ENCODE measurements at regions not wholly inside any gene's neighbourhood (a gene's known extent, or its start where the extent isn't known, plus 50 kb on each side); places are given as distances from the start of the nearest gene placed in this dataset.
A peak's percentile ranks its signal among the peaks of the same experiment; 100 is the strongest.

DNA sequence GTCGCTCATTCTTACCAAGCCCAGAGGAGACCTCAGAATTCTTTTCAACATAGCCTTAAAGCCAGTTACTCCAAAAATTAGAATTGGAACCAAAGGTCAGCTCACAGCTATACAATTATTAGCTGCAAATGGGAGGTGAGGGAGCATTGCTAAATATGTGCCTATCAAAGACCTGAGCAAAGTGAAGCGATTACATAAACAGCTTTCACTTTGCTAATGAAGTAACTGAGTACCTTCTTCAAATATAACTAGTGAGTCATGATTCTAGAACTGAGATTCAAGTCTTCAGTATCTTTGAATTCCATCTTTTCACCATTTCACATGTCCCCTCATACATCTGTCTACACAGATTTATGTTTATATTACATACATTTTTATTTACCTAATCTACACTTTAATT, 122.6 kb downstream of the P2RY1 start:
- DNase-seq (ENCODE audit: low read depth), result no peak

DNA sequence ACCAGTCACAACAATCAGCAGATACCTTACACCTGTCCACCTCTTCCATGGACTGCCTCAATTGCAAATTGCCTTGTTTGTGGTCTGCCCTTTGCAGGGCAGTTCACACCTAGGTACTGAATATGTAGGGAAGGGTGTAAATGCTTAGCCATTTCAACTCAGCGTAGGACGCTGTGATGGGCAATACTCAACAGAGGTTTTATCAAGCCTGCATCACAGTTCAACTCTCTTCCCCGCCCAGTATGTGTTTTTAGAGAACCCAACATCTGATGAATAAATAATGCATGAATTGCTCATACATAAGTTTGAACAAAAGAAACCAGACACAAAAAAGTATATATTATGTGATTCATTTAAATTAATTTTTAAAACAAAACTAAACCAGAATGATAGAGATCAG, 124.4 kb downstream of the P2RY1 start:
- DNase-seq (ENCODE audit: low read depth), result no peak

DNA sequence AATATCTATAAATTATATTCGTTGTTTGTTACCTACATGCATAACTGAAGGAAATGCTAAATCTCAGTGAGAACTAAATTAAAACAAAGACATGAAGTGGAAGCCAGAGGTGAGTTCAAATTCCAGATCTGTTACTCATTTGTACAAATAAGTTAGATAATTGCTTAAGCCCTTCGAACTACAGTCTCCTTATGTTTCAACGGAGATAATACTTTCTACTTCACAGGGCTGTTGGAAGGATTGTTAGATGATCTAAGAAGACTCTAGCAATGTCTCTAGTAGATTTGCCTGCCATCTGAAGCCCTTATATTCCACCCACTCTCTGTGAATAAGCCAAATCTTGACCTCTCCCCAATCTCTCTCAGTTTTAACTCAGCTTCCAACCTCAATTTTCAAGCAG, 125.8 kb downstream of the P2RY1 start:
- no peak for DNase-seq (ENCODE audit: low read depth)

DNA sequence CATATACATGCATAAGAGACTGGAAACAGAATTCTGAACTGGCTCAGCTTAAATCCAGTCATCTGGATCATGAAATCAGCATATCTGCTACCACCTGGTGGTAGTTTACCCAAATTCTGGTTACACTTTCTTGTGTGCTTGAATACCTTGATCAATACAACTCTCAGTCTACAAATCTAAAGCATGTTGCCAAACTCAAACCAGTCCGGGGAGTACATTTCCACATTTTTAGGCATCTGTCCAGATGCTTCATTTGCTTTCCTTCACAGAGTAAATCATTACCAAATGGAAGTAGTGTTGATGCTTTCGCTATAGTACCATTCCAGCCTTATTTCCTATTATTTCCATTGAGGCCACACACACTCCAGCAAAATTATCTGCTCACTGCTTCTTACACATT, 126.4 kb downstream of the P2RY1 start:
- peak; percentile 2 for DNase-seq (ENCODE audit: low read depth)

DNA sequence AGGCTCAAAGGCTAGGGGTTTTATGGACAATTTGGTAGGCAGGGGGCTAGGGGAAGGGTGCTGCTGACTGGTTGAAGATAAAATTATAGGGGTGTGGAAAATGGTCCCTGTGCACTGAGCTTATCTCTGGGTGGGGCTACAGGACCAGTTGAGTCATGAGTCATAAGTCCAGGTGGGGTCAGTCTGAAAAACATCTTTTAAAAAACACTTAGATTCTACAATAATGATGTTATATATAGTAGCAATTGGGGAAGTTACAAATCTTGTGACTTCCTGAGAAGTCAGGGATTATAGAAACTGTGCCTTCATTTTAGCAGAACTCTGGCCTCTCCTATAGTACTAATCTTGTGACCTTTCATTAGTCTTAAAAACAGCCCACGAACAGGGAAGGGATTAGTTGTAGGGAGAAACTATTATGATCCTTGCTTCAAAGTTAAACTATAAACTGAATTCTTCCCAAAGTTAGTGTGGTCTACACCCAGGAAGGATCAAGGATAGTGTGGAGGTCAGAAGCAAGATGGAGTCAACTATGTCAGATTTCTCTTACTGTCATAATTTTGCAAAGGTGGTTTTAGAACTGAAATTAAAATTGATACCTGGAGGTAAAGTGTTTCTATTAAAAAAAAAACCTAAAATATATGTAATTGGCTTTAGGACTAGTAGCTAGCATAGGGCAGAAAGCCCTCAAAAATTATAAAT, 130.1 kb downstream of the P2RY1 start:
- DNase-seq (ENCODE audit: low read depth), result no peak

DNA sequence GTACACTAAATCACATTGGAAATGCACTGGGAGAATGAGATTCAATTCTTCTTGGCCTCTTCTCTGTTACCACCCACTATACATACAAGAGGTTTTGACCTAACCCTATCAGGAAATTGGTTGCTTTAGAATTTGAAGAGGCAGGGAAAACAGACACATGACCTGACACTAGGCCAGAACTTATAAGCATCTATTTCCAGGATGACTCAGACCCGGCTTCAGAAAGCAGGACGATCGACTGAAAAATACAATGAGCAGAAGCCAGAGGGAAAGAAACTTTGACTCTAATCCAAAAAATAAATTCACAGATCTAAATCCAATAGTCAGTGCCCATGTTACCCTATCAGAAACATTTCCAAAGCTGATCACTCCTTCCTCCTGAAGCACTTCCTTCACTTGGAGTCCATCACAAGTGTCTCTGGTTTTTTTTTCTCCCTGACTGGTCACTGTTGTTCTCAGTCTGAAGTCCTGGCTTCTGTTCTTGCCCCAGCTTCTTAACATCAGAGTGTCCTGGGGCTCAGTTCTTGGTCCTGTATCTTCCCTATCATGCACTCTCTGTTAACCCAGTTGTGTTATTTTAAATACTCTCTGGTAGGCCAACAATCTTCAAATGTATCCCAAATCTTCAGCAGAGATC, 133.6 kb downstream of the P2RY1 start:
- no peak for DNase-seq (ENCODE audit: low read depth)

DNA sequence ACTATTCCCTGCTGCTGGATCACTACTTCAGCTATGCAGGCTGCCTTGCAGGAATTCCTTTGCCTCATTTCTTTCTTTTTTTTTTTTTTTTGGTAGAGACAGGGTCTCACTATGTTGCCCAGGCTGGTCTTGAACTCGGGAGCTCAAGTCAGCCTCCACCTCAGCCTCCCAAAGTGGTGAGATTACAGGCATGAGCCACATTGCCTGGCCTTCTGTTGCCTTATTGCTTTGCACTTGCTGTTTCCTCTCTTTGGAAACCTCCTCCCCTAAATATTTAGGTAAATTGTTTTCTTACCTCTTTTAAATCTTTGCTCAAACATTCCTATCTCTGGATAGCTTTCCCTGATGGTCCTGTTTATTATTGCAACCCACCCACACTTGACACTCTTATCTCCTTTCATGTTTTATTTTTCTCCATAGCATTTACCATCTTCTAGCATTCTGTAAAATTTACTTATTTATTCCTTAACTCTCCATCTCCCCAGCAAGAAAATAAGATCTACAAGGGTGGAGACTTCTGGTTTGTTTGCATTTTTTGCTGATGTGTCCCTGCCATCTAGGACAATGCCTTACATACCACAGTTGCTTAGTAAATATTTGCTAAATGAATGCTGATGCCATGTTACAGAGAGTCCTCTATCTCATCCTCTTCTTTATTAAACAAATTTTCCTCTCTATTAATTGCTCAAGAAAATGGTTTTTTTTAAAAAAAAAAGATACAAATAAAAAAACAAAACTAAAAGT, 134.8 kb downstream of the P2RY1 start:
- DNase-seq (ENCODE audit: low read depth), result peak; percentile 6

DNA sequence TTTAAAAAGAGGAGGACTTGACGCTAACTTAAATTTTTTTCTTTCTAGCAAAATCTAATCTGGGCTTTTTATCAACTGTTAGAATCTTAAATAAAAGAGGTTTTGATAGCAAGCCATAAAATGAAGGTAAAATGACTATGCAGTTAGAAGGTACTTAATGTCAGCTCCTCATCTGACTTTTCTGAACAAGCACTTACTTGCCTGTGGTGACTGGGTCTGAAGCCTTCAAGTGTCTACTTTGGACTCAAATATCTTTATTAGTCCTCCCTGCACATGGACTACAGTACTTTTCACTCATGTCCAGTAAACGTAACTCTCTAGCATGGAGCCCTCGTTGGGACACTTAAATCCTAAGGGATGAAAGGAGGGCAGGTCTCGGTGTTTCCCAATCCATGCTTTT, 135.9 kb downstream of the P2RY1 start:
- DNase-seq (ENCODE audit: low read depth), result no peak

DNA sequence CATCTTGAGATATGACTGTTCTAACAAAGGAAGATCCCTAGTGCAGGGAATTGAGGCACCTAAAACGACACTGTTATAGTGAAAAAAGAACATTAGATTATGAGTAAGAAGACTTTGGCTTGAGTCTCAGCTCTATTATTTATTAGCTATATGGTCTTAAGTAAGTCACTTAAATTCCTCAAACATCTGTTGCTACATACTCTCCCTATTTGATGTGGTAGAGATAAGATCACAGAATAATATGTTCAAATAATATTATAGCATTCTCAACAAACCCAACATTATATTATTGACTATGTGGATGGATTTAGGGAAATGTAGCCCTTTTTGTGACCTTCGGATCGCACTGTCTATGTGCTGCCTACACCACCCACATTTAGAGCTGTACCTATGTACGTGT, 136.9 kb downstream of the P2RY1 start:
- DNase-seq (ENCODE audit: low read depth), result no peak

DNA sequence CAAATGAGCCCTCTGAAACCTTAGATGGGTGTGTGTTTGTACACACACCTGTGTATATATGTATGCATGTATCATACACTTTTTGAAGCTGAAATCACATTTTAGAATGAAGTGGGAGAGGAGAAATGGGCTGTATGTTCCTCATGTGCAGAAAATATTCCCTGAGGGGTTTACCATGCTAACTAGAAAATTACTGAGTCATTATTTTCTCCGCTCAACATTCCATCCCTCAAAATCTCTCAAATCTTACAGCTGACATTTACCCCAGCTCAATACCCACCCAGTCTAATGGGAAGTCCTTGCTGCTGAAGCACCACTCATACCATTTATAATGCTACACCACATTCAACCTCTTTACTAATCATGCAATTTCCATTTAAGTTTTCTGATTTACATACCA, 138.6 kb downstream of the P2RY1 start:
- no peak for DNase-seq (ENCODE audit: low read depth)

DNA sequence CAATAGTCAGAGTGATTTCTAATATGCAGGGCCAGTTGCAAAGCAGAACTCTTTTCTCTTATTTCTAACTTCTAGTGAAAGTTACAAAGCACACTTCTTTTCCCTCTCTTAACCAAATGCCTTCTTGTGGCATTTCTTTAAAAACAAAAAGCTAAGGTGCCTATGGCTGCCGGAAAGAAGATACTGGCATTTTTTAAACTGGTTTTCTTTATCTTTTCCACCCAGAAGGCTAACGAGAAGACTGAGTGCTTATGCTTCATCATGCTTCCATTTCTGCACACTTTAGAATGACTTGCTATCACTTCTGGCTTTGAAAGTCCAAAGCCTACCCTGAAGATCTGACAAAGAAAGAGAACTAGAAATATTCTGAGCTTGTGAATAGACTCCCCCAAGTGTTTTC, 141.3 kb downstream of the P2RY1 start:
- no peak for DNase-seq (ENCODE audit: low read depth)

DNA sequence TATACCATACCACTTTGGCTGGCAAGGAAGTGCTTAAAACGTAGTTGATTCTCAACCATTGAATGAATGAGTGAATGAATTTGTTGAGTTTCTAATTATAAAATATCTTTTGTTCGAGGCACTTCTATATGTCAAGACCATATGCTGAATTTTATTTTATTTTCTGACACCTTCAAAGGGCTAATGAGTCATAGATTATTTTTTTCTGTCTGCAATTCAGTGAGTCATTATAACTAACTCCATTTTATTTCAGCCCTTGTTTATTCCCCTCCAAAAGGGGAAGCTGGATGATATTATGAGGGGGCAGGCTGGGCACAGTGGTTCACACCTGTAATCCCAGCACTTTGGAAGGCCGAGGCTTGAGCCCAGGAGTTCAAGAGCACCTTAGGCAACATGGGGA, 142.4 kb downstream of the P2RY1 start:
- no peak for DNase-seq (ENCODE audit: low read depth)

DNA sequence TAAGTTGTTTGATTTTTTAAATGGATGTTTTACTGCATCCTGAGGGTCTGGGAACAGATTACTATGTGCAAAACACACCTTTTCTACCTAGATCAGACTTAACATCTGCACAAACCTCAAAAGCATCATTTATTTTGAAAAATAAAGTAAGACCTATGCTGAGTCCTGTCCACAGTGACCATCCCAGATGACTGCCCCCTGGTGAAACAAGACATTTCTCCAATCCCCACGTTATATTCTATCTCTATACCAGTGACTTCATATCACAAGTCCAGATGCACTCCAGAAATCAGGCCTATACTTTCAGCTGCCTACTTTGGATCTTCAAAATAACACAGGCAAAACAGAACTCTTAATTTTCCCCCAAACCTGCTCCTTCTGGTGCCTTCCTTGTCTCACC, 143.2 kb downstream of the P2RY1 start:
- no peak for DNase-seq (ENCODE audit: low read depth)

DNA sequence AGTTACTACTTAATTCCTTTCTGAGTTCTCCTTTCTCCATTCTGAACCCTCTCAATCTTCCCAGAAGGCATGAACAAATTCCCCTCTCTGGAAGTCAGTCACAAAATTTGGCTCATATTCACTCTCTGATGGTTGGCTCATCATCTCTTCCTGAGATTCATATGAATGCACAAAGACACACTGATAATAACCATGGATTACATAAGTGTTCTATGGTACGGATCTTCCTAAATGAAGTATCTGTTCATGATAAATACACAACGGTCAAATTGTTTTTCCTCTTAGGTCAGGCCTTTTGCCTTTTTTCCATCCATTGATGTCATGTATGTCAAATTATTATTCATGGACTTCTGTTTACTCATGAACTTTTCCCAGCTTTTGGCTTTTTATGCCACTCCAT, 162.6 kb downstream of the P2RY1 start:
- DNase-seq (ENCODE audit: low read depth), result no peak

DNA sequence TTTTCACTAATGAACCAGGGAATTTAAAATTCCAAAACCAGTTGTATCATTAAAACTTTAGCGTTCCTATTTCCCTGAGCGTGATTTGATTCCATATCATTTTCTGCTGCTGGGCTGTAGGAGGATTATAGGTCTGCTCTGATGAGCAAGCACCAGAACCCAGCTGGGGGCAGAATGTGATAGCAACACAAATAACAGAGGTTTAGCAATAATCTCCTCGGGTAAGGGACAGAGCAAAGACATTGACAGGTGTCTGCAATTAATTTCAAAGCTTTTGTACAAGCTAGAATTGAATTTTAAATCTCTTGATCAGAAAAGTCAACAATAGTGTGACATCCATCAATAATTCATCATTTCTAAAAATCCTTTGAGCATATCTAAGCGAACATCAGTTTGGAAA, 163.4 kb upstream of the RAP2B start:
- no peak for DNase-seq (ENCODE audit: low read depth)

DNA sequence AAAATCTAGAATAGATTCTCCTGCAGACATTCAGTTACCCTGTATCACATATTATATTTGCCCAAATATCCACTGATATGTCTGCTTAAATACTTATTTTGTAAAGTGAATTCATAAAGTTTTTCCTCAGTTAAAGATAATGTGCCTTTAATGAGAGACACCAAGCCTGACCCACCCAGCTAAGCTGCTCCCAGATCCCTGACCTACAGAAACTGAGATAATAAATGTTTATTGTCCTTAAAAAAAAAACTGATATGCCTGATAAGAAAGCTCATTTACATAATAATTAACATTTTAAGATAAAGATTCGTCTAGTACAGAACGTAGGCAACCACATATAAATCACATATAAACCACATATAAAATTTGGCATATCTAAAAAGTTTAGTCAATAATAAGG, 161.7 kb upstream of the RAP2B start:
- DNase-seq (ENCODE audit: low read depth), result no peak

DNA sequence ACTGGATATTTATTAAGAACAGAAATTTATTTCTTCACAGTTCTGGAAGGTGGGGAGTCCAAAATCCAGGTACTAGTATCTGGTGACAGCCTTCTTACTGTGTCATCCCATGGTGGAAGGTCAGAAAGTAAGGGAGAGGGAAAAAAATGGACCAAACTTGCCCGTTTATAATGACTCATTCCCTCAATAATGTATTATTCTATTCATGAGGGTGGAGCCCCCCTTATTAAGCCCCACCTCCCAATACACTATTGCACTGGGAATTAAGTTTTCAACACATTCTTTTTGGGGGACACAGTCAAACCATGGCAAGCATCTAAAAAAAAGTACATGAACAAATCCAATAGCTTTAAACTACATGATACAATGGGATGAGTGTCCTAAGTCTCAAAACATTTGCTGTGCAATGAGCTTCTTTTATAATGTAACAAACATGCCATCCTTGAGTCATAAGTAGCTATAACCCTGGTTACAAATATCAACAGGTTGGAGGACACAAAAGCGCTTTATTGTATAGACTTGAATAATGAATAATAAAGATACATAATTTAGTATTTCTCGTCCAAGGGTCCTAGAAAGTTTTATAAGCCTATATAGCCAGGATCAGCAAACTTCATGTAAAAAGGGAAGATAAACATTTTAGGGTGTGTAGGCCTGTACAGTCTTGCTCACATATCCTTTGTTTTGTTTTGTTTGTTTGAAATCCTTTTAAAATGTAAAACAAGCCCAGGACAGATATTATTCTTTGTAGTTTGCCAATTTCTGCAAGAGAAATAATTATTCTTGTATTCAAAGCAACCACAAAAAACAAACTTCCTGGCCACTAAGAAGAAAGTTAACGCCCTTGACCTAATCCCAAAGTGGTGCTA, 160.6 kb upstream of the RAP2B start:
- DNase-seq (ENCODE audit: low read depth), result no peak

DNA sequence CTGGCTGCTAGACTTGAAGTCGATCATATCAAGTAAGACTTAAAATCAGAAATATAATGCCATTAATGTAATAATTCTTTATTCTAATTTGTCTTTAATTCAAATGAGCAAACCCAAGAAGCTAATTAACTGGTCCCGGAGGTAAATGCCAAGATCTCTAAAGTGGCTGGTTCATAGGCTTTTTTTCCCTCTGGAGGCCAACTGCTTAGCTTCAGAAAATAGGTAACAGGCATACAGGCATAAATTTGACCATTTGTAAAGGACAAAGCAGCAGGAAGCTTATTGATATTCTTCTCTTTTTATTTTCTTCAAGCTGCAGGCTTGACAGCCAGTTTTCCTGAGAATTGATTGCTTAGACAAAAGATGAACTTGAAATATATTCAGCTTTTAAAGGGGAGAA, 158.6 kb upstream of the RAP2B start:
- DNase-seq (ENCODE audit: low read depth), result no peak

DNA sequence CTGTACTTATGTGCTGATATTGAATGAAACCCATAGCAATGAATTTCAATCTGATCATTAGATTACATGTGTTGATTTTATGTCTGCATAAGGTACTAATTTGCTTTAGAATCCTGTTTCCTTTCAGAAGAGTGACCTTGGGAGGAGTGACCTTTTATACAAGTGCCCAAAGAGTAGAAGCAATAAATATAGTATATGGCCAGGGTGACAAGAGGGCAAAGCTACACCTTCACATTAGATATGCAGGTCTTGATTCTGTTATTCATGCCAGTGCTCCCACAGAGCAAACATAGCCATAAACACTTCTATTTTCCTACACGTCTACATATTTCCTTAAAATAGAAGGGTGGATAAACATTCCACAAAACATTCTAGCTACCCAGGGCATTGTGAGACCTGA, 158.2 kb upstream of the RAP2B start:
- DNase-seq (ENCODE audit: low read depth), result no peak

DNA sequence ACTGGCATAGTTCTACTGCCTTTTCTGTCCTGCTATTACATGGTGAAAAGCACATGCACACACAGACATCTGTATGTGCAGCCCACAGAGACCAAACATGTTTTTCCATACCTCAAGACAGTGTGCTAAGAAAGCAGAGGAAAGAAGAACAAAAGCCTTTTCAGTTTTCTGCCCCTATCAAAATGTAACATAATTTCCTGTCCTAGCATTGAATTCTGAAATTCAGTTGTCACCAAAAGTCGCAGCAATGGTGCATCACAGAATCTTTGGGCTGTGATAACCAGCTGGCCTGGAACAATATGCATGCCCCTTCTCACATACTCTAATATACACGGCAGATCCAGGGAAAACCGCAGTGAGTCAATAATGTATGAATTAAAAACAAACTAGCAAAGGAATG, 153.8 kb upstream of the RAP2B start:
- DNase-seq (ENCODE audit: low read depth), result no peak

DNA sequence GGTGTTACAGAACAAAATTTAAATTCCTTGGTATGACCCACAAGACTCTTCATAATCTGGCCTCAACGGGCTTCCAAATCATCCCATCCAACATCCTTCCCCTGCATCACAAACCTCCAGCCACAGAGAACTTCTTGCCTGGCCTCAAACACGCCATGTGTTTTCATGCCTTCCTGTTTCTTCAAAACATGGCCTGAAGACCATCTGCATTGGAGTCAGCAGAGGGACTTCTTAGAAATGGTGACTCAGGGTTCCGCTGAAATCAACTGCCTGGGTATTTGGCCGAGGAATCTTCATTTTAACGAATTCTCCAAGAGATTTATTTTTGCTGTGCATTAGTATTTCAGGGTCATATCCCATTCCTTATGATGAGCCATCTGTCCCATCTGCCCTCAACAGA, 138.1 kb upstream of the RAP2B start:
- no peak for DNase-seq (ENCODE audit: low read depth)

DNA sequence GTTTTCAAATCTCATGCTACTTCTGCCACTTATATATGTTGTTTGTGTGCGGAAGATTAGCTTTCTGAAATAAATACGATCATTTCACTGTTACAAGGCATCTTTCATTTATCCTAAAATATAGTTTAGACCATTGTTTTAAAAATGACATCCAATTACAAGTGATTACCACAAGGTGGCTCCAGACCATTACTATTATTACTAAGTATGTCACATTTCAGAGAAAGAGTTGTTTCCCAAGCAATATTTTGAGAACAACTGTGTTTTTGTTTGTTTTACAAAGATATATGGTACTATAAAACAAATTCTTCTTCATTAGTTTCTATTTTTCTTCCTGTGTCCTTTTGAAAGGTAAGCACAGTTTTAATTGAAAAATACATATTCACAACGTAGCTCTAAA, 136.0 kb upstream of the RAP2B start:
- DNase-seq (ENCODE audit: low read depth), result peak; percentile 57

DNA sequence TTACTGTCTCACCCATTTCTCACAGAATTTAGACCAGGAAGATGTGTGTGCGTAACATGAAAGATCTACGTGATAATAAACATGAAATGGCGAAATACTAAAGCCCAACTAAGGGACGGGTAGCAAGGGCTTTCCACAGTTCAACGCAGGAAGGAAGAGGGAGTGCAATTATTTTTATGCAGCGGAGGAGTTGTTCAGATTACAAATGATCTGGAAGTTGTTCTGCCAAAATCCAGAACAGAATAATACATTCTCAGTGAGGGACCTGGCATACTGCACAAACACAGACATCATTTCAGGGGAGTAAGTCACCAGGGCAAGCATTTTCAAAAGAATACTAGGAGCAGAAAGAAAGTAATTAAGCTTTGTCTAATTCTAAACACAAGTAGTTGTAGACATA, 133.6 kb upstream of the RAP2B start:
- peak; percentile 7 for DNase-seq (ENCODE audit: low read depth)

Measured in EH (cell line).